K562 (cell line): ENCODE measurements at regions not wholly inside any gene's neighbourhood (a gene's known extent, or its start where the extent isn't known, plus 50 kb on each side); places are given as distances from the start of the nearest gene placed in this dataset.

Experiments used
- ATAC-seq: fragments of 200-7000 bp; cut with Tn5 transposase; 3 replicates; pipeline ENCODE4 v1.9.1; 2020; ENCODE audit warnings: moderate library complexity
- BruUV-seq: library from RNA; stranded (reverse); fragments of 400-500 nt; replicated peaks from 2 replicates; lab custom pipeline; 2021; lab: Mats Ljungman, UMichigan
- CTCF ChIA-PET: fragments of 300-600 bp; formaldehyde crosslinking; extraction: SDS; loops from one replicate; lab custom pipeline; 2021; ENCODE audit warnings: low intra/inter-chr PET ratio; lab: Yijun Ruan, JAX
- POLR2A ChIA-PET: fragments of 300-600, 350-650 bp; sonication (Branson Sonifier 250); formaldehyde crosslinking; extraction: SDS; loops from one replicate; lab custom pipeline; 2021; ENCODE audit warnings: antibody characterized with exemption, inconsistent platforms; lab: Yijun Ruan, JAX
- DNase-seq, 4 experiments: peaks; one replicate each; pipeline versions ENCODE4 v3.0.0 to v3.0.0-alpha.2; 2011 to 2018; ENCODE audit warnings: low spot score in 3 of 4, mixed read lengths in 3 of 4; ENCODE audit errors: extremely low read depth in 1 of 4
- FAIRE-seq: peaks from 2 replicates; lab custom pipeline; 2011; peaks lifted over from hg19 to GRCh38; lab: Jason Lieb, UNC
- H2AFZ ChIP-seq: 2 replicates; pipeline ENCODE4 v1.6.0; 2011; ENCODE audit warnings: low read depth, low read length, control low read depth, inconsistent platforms
- H3K27ac ChIP-seq: fragments of 200-600 bp; 3 replicates; pipeline ENCODE4 v1.8.0; 2011; ENCODE audit warnings: low read depth, mild to moderate bottlenecking, control low read depth, inconsistent platforms, low read length, moderate library complexity, mixed read lengths; ENCODE audit errors: extremely low read depth
- H3K27me3 ChIP-seq, 2 experiments: fragments of 300-600 bp in 1 of 2; 2 replicates in 1 of 2; 3 replicates in 1 of 2; pipeline versions ENCODE4 v1.6.0 to v1.8.0; 2011; ENCODE audit warnings: inconsistent platforms in 2 of 2, low read length in 2 of 2, mild to moderate bottlenecking in 1 of 2, mixed read lengths in 1 of 2, moderate library complexity in 1 of 2; ENCODE audit not compliant: control insufficient read depth in 2 of 2, insufficient read depth in 2 of 2
- H3K36me3 ChIP-seq: fragments of 300-600 bp; 3 replicates; pipeline ENCODE4 v1.8.0; 2011; ENCODE audit warnings: mild to moderate bottlenecking, low read length, inconsistent platforms; ENCODE audit not compliant: control insufficient read depth, insufficient read depth
- H3K4me1 ChIP-seq, 2 experiments: fragments of 200-600 bp in 1 of 2; replicated peaks in 1 of 2; 2 replicates in 1 of 2; 3 replicates in 1 of 2; pipeline versions ENCODE4 v1.5.1 to v1.8.0; 2011; ENCODE audit warnings: inconsistent platforms in 2 of 2, low read length in 2 of 2, mild to moderate bottlenecking in 1 of 2, mixed read lengths in 1 of 2, moderate library complexity in 1 of 2; ENCODE audit not compliant: control insufficient read depth in 2 of 2, insufficient read depth in 2 of 2
- H3K4me2 ChIP-seq: 2 replicates; pipeline ENCODE4 v1.6.1; 2011; ENCODE audit warnings: low read length, control low read depth, inconsistent platforms, mixed read lengths; ENCODE audit not compliant: insufficient read depth
- H3K4me3 ChIP-seq: fragments of 200-600 bp; sonication (generic), shearing (Covaris generic); 2 replicates; pipeline ENCODE4 v1.5.1; 2016; ENCODE audit warnings: control low read depth, inconsistent platforms
- H3K79me2 ChIP-seq: fragments of 200-600 bp; 3 replicates; pipeline ENCODE4 v1.8.0; 2011; ENCODE audit warnings: low read length, inconsistent platforms; ENCODE audit not compliant: control insufficient read depth, insufficient read depth
- H3K9ac ChIP-seq, 2 experiments: 2 replicates each; pipeline versions ENCODE4 v1.6.0 to v1.6.1; 2011; ENCODE audit warnings: low read depth in 2 of 2, low read length in 2 of 2, control low read depth in 1 of 2, inconsistent platforms in 1 of 2, mild to moderate bottlenecking in 1 of 2, mixed read lengths in 1 of 2; ENCODE audit not compliant: insufficient read depth in 1 of 2
- H3K9me1 ChIP-seq: one replicate; pipeline ENCODE4 v1.6.0; 2011; ENCODE audit warnings: inconsistent platforms, mild to moderate bottlenecking, low read length, moderate library complexity; ENCODE audit not compliant: control insufficient read depth, insufficient read depth
- H3K9me3 ChIP-seq: replicated peaks from 2 replicates; pipeline ENCODE4 v1.5.1; 2011; ENCODE audit warnings: low read depth, low read length, inconsistent platforms; ENCODE audit not compliant: control insufficient read depth, insufficient read depth
- H4K20me1 ChIP-seq: replicated peaks from 2 replicates; pipeline ENCODE4 v1.6.1; 2011; ENCODE audit warnings: low read length, inconsistent platforms, mixed read lengths; ENCODE audit not compliant: control insufficient read depth, insufficient read depth
- CTCFL ChIP-seq: IDR thresholded peaks from 2 replicates; pipeline ENCODE4 v1.6.1; 2011; ENCODE audit warnings: borderline replicate concordance, low read depth, mild to moderate bottlenecking, moderate library complexity, low read length; ENCODE audit not compliant: insufficient read depth, poor library complexity, severe bottlenecking
- RAD21 ChIP-seq, 2 experiments: fragments of 250-450 bp in 1 of 2; fragments of 450-650 bp in 1 of 2; sonication (Bioruptor Pico) in 1 of 2; formaldehyde crosslinking in 1 of 2; IDR thresholded peaks in 1 of 2; conservative IDR thresholded peaks in 1 of 2; 2 replicates each; pipeline versions ENCODE4 v1.4.0 to v1.8.0; 2020 to 2022; ENCODE audit warnings: mild to moderate bottlenecking in 2 of 2, moderate library complexity in 1 of 2
- REST ChIP-seq, 2 experiments: fragments of 450-650 bp; formaldehyde crosslinking in 1 of 2; IDR thresholded peaks; 2 replicates each; pipeline versions ENCODE4 v1.4.0 to v1.6.1; 2014 to 2020; ENCODE audit warnings: mild to moderate bottlenecking in 2 of 2, borderline replicate concordance in 1 of 2, low read depth in 1 of 2
- ZBTB9 ChIP-seq: fragments of 450-650 bp; formaldehyde crosslinking; IDR thresholded peaks from 2 replicates; pipeline ENCODE4 v1.4.0; 2020; ENCODE audit warnings: mild to moderate bottlenecking, moderate library complexity
- ZNF12 ChIP-seq: sonication (generic); formaldehyde crosslinking; IDR thresholded peaks from 2 replicates; pipeline ENCODE4 v1.4.0; 2020; ENCODE audit warnings: mild to moderate bottlenecking, missing genetic modification reagents
- ZNF232 ChIP-seq: sonication (generic); formaldehyde crosslinking; IDR thresholded peaks from 2 replicates; pipeline ENCODE4 v1.8.0; 2022; ENCODE audit warnings: mild to moderate bottlenecking, missing genetic modification reagents
- ZNF644 ChIP-seq: fragments of 200-800 bp; sonication (Bioruptor generic); IDR thresholded peaks from 2 replicates; pipeline ENCODE4 v1.6.1; 2016; ENCODE audit warnings: low read depth, missing genetic modification characterization, missing compliant biosample characterization
- WGBS: fragments of 100-300 bp; shearing (Covaris generic); methylation state at CpG from one replicate; pipeline ENCODE4 v1.1.6; 2016; ENCODE audit warnings: low coverage, mixed read lengths; ENCODE audit not compliant: insufficient coverage; ENCODE audit errors: missing lambda C conversion rate; 5-methylcytosine and 5-hydroxymethylcytosine counted together
- in situ Hi-C: fragments of 300-500 bp; cut with MboI; formaldehyde crosslinking; loops from 4 replicates; pipeline ENCODE4 v1.15.0; 2018; ENCODE audit warnings: inconsistent platforms, mixed read lengths
- intact Hi-C: fragments of 100-400 bp; cut with micrococcal nuclease; formaldehyde crosslinking; loops from 2 replicates; pipeline ENCODE4 v1.14.2; 2022

GRCh38 chr7:1377111-1377909 is 82.0 kb downstream of the MICALL2 start:
- CTCF ChIA-PET: no interaction called here
- DNase-seq (peak in 1 of 4 experiments; percentile 21), FAIRE-seq (no peak), ATAC-seq (peak; percentile 48; the same call in 2 of the 3 replicates)
- H3K79me2 ChIP-seq: no peaks in the 10 kb centered on the region
- BruUV-seq: no TSS peak
- no peak overlapping the region for H2AFZ ChIP-seq
- intact Hi-C loops (no loop called here), in situ Hi-C loops (no loop called here)
- H3K36me3 ChIP-seq: no peaks in the 10 kb centered on the region
- POLR2A ChIA-PET: interaction anchor here (0.6 to 1.2 kb wide), 2 partner anchors 9 to 11 kb away, joined by 3 to 4 read pairs; no protein-coding TSS in a partner anchor
- H3K4me2 ChIP-seq: no peak overlapping the region
- H3K9ac ChIP-seq: 0 out of 4 replicates have a peak overlapping the region, but pooled peaks of 1 of the 2 experiments have one; percentile 33
- H3K27me3 ChIP-seq: peaks cover 12 to 30% of the 10 kb centered on the region in 2 experiments; a peak in 4 of 5 replicates
- H3K9me3 ChIP-seq: no peaks in the 10 kb centered on the region; the same call in none of the 2 replicates
- H3K9me1 ChIP-seq: no peaks in the 10 kb centered on the region
- WGBS: 13% methylated on average over 21 of the region's 21 CpGs
- H3K4me3 ChIP-seq: no peak overlapping the region
- H3K27ac ChIP-seq: no peak overlapping the region
- H3K4me1 ChIP-seq: peaks cover 0 to 7% of the 10 kb centered on the region in 2 experiments; a peak in 2 of 5 replicates
- no peaks in the 10 kb centered on the region; the same call in 1 of the 2 replicates for H4K20me1 ChIP-seq
- TF ChIP-seq ZNF644 (tag) (no peak), RAD21 (CRISPR knock-in tag; conservative IDR thresholded peaks at IDR 0.05 in 1 of 2, IDR thresholded peaks at IDR 0.05 in 1 of 2) (peak in 1 of 2 experiments; percentile 45; a peak in 1 of 4 replicates), ZNF232 (no peak), ZBTB9 (CRISPR knock-in tag) (peak; percentile 51; the same call in 1 of the 2 replicates), REST (IDR thresholded peaks at IDR 0.05; ENCODE audit: borderline replicate concordance) (peak; percentile 24; the same call in 1 of the 2 replicates), REST (CRISPR knock-in tag; IDR thresholded peaks at IDR 0.05; ENCODE audit: low read depth) (no peak), ZNF12 (peak; percentile 89; the same call in 1 of the 2 replicates), CTCFL (peak; percentile 61)
